SK-N-SH (cell line): ENCODE measurements at regions not wholly inside any gene's neighbourhood (a gene's known extent, or its start where the extent isn't known, plus 50 kb on each side); places are given as distances from the start of the nearest gene placed in this dataset.

Experiments
- CHD2 ChIP-seq: fragments of 150-350 bp; IDR thresholded peaks from 2 replicates; pipeline ENCODE4 v1.6.1; 2018; ENCODE audit warnings: low read length; ENCODE audit not compliant: partially characterized antibody
- CTCF ChIP-seq: fragments of 200-600 bp; sonication (generic); IDR thresholded peaks from 2 replicates; pipeline ENCODE4 v1.6.1; 2017; ENCODE audit warnings: antibody characterized with exemption, mild to moderate bottlenecking, moderate library complexity
- EP300 ChIP-seq, 2 experiments: IDR thresholded peaks; 2 replicates each; pipeline versions ENCODE4 v1.4.0 to v1.6.1; 2012; ENCODE audit warnings: borderline replicate concordance in 1 of 2, low read depth in 1 of 2, low read length in 1 of 2
- FOXJ3 ChIP-seq: sonication (generic); formaldehyde crosslinking; IDR thresholded peaks from 2 replicates; pipeline ENCODE4 v1.5.1; 2020; ENCODE audit warnings: mild to moderate bottlenecking, missing genetic modification reagents
- POLR2AphosphoS5 ChIP-seq: IDR thresholded peaks from 2 replicates; pipeline ENCODE4 v1.6.1; 2012; ENCODE audit warnings: low read depth, low read length
- RAD21 ChIP-seq: IDR thresholded peaks from 2 replicates; pipeline ENCODE4 v1.6.1; 2012; ENCODE audit warnings: mild to moderate bottlenecking, low read length
- REST ChIP-seq: IDR thresholded peaks from 2 replicates; pipeline ENCODE4 v1.6.1; 2012; ENCODE audit warnings: mild to moderate bottlenecking, low read depth, low read length, moderate library complexity
- SMC3 ChIP-seq: IDR thresholded peaks from 2 replicates; pipeline ENCODE4 v1.6.1; 2012; ENCODE audit warnings: low read depth, low read length, improper control_type of control experiment
- TEAD4 ChIP-seq: IDR thresholded peaks from 2 replicates; pipeline ENCODE4 v1.4.0; 2012; ENCODE audit warnings: mild to moderate bottlenecking, borderline replicate concordance; ENCODE audit not compliant: insufficient read depth

- no peak for TF ChIP-seq CHD2
- TF ChIP-seq REST = no peak
- TF ChIP-seq EP300 (IDR thresholded peaks at IDR 0.05; ENCODE audit: borderline replicate concordance in 1 of 2, low read depth in 1 of 2, low read length in 1 of 2) = no peak
- TF ChIP-seq CTCF = no peak
- no peak for TF ChIP-seq POLR2AphosphoS5
- no peak for TF ChIP-seq SMC3
- TF ChIP-seq RAD21 = no peak
- no peak for TF ChIP-seq FOXJ3 (CRISPR knock-in tag)
- no peak for TF ChIP-seq TEAD4
Observed at GRCh38 chr2:8627019-8627691, 54.7 kb upstream of the ID2 start.
